Erythroblast (primary cell): ENCODE measurements at regions not wholly inside any gene's neighbourhood (a gene's known extent, or its start where the extent isn't known, plus 50 kb on each side); places are given as distances from the start of the nearest gene placed in this dataset.

Experiments used
- GATA1 ChIP-seq: IDR thresholded peaks from 2 replicates; pipeline ENCODE4 v1.6.1; 2011; ENCODE audit warnings: low read depth, mild to moderate bottlenecking, control low read depth, low read length, moderate library complexity
- POLR2A ChIP-seq: IDR thresholded peaks from 2 replicates; pipeline ENCODE4 v1.6.1; 2011; ENCODE audit warnings: mild to moderate bottlenecking, low read length

GRCh38 chr7:85995101-85995500, 648.6 kb upstream of the GRM3 start:
- TF ChIP-seq POLR2A (no peak), GATA1 (no peak)
